Stimulated activated CD8-positive, alpha-beta memory T cell treated with anti-CD3 and anti-CD28 coated beads, Interleukin-2, amount 100 ng/mL, for 1 hour (primary cell): ENCODE measurements at regions not wholly inside any gene's neighbourhood (a gene's known extent, or its start where the extent isn't known, plus 50 kb on each side); places are given as distances from the start of the nearest gene placed in this dataset.

ENCODE experiments used
- DNase-seq, 2 donors: peaks; one replicate each; pipeline ENCODE4 v3.0.0-alpha.2; 2020; ENCODE audit warnings: low read depth in 2 of 2

GRCh38 chr15:93649691-93650235 is 560.8 kb upstream of the RGMA start:
- DNase-seq: no peak

GRCh38 chr15:93646193-93646592 is 557.2 kb upstream of the RGMA start:
- DNase-seq: no peak

- no peak for DNase-seq
Observed at GRCh38 chr15:93645594-93645993, 556.6 kb upstream of the RGMA start.

GRCh38 chr15:93644595-93644994 is 555.6 kb upstream of the RGMA start:
- DNase-seq: no peak

GRCh38 chr15:93640411-93640962 is 551.5 kb upstream of the RGMA start:
- no peak for DNase-seq

- DNase-seq: no peak
Observed at GRCh38 chr15:93631958-93632618, 543.1 kb upstream of the RGMA start.

GRCh38 chr15:93619597-93619996 is 530.6 kb upstream of the RGMA start:
- DNase-seq: no peak

GRCh38 chr15:93617443-93617842 is 528.4 kb upstream of the RGMA start:
- DNase-seq: no peak

GRCh38 chr15:93614386-93615104 is 525.5 kb upstream of the RGMA start:
- no peak for DNase-seq

GRCh38 chr15:93613386-93613785 is 524.4 kb upstream of the RGMA start:
- DNase-seq: no peak

GRCh38 chr15:93612953-93613352 is 523.9 kb upstream of the RGMA start:
- no peak for DNase-seq

- no peak for DNase-seq
Observed at GRCh38 chr15:93610944-93611343, 521.9 kb upstream of the RGMA start.

GRCh38 chr15:93608643-93609148 is 519.7 kb upstream of the RGMA start:
- no peak for DNase-seq

- no peak for DNase-seq
Observed at GRCh38 chr15:93603550-93603949, 514.5 kb upstream of the RGMA start.

- no peak for DNase-seq
Observed at GRCh38 chr15:93587059-93587521, 498.1 kb upstream of the RGMA start.

- DNase-seq: no peak
Observed at GRCh38 chr15:93585012-93585411, 496.0 kb upstream of the RGMA start.

- DNase-seq: no peak
Observed at GRCh38 chr15:93583968-93584367, 495.0 kb upstream of the RGMA start.

GRCh38 chr15:93583552-93583951 is 494.5 kb upstream of the RGMA start:
- DNase-seq: no peak

- DNase-seq: no peak
Observed at GRCh38 chr15:93570527-93570926, 481.5 kb upstream of the RGMA start.

- DNase-seq: no peak
Observed at GRCh38 chr15:93566762-93567161, 477.8 kb upstream of the RGMA start.

GRCh38 chr15:93565201-93565600 is 476.2 kb upstream of the RGMA start:
- no peak for DNase-seq

- DNase-seq: no peak
Observed at GRCh38 chr15:93563218-93563617, 474.2 kb upstream of the RGMA start.
